Right atrium auricular region (tissue), 2 donors: ENCODE measurements at regions not wholly inside any gene's neighbourhood (a gene's known extent, or its start where the extent isn't known, plus 50 kb on each side); places are given as distances from the start of the nearest gene placed in this dataset.
"Not testable (repeated sequence)": the region's sequence is repeated elsewhere in the genome, so short reads cannot be mapped to it uniquely, and the experiment has no call there.

Source experiments
- DNase-seq: peaks from one replicate; pipeline ENCODE4 v3.0.0-alpha.2; 2019; ENCODE audit warnings: low spot score
- H3K27ac ChIP-seq, 2 donors: fragments of 200-600 bp; sonication (generic); 1 replicate in 1 of 2; 2 replicates in 1 of 2; pipeline ENCODE4 v1.5.1; 2016 to 2019
- H3K27me3 ChIP-seq, 2 donors: fragments of 200-600 bp; sonication (generic); one replicate each; pipeline versions ENCODE4 v1.5.1 to v1.6.0; 2017 to 2019
- H3K36me3 ChIP-seq: fragments of 200-600 bp; sonication (generic); one replicate; pipeline ENCODE4 v1.5.1; 2016
- H3K4me1 ChIP-seq, 2 donors: fragments of 200-600 bp; sonication (generic); one replicate each; pipeline versions ENCODE4 v1.5.1 to v1.6.0; 2017 to 2019
- H3K4me3 ChIP-seq, 2 donors: fragments of 200-600 bp; sonication (generic); 1 replicate in 1 of 2; 2 replicates in 1 of 2; pipeline ENCODE4 v1.5.1; 2017 to 2019; ENCODE audit warnings: mild to moderate bottlenecking in 1 of 2, moderate library complexity in 1 of 2
- H3K9me3 ChIP-seq, 2 donors: fragments of 200-600 bp; sonication (generic); one replicate each; pipeline ENCODE4 v1.5.1; 2019
- CTCF ChIP-seq, 2 donors: fragments of 200-600 bp; sonication (generic); IDR thresholded peaks; one replicate each; pipeline ENCODE4 v1.5.1; 2019; ENCODE audit warnings: antibody characterized with exemption in 2 of 2

DNA sequence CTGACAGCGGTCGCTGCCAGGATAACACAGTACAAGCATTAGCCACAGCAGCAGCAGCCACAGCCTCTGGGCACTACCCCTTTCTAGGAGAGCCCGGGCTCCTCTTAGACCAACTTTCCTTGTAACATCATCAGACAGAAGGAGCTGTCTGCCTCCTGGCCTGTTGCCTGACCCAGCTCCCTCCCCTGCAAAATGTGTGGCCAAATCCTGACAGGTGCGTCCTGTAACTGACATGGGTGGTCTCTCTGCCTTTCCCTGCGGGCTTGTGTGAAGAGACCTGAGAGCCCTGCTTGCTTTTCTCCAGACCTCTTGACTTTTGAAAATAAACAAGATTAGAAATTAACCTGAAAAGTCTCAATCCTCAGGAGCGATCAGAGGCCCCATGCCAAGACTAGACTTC is 824.9 kb downstream of the RAPGEF2 start:
- H3K4me3 ChIP-seq = no peak overlapping the region
- H3K27me3 ChIP-seq = no peaks in the 10 kb centered on the region
- H3K9me3 ChIP-seq = peaks cover 0 to 29% of the 10 kb centered on the region in 2 donors

GRCh38 chr4:159934602-159935001 is 831.7 kb downstream of the RAPGEF2 start:
- H3K36me3 ChIP-seq, H3K4me1 ChIP-seq, H3K9me3 ChIP-seq, H3K27me3 ChIP-seq, DNase-seq, H3K4me3 ChIP-seq, H3K27ac ChIP-seq: not testable (repeated sequence)

More for the DNA sequence above, 824.9 kb downstream of the RAPGEF2 start:
- H3K27ac ChIP-seq = no peak overlapping the region
- no peak for DNase-seq
- H3K4me1 ChIP-seq = no peaks in the 10 kb centered on the region
- H3K36me3 ChIP-seq = no peaks in the 10 kb centered on the region
- no peak for TF ChIP-seq CTCF (IDR thresholded peaks at IDR 0.05)

DNA sequence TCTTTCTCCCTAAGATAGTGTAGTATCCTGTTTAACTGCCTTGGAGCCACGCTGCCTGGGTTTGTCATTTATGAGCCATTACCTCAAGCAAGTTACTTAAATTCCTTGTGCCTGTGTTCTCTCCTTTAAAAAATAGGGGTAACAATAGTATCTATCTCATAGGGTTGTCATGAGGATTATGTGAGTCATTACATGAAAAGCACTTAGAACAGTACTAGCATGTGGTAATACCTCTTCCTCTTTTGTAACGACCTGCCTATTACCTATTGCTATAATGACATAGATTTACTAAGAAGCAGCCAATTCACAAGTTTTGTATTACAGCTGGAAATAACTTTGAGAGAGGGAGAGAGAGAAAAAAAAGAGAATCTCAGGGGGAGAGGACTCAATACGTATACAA is 834.7 kb downstream of the RAPGEF2 start:
- no peak for DNase-seq
- Histone ChIP-seq H3K4me3 (no peak overlapping the region), H3K27ac (no peak overlapping the region), H3K9me3 (peaks cover 0 to 7% of the 10 kb centered on the region in 2 donors), H3K4me1 (no peaks in the 10 kb centered on the region), H3K36me3 (no peaks in the 10 kb centered on the region), H3K27me3 (no peaks in the 10 kb centered on the region)
- no peak for TF ChIP-seq CTCF (IDR thresholded peaks at IDR 0.05)

DNA sequence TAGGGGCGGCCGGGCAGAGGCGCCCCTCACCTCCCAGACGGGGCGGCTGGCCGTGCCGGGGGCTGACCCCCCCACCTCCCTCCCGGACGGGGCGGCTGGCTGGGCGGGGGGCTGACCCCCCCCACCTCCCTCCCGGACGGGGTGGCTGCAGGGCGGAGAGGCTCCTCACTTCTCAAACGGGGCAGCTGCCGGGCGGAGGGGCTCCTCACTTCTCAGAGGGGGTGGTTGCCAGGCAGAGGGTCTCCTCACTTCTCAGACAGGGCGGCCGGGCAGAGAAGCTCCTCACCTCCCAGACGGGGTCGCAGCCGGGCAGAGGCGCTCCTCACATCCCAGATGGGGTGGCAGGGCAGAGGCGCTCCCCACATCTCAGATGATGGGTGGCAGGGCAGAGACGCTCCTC is 836.8 kb downstream of the RAPGEF2 start:
- H3K27ac ChIP-seq, H3K4me3 ChIP-seq, H3K36me3 ChIP-seq, H3K4me1 ChIP-seq, DNase-seq, H3K9me3 ChIP-seq, H3K27me3 ChIP-seq: not testable (repeated sequence)

- Histone ChIP-seq H3K9me3 (no peaks in the 10 kb centered on the region), H3K36me3 (no peaks in the 10 kb centered on the region), H3K4me3 (no peak overlapping the region), H3K27ac (no peak overlapping the region), H3K4me1 (no peaks in the 10 kb centered on the region), H3K27me3 (no peaks in the 10 kb centered on the region)
- DNase-seq = no peak
- no peak for TF ChIP-seq CTCF (IDR thresholded peaks at IDR 0.05)
These were observed 838.2 kb downstream of the RAPGEF2 start for GRCh38 chr4:159941076-159941475.

- Histone ChIP-seq H3K36me3 (no peaks in the 10 kb centered on the region), H3K4me1 (no peaks in the 10 kb centered on the region), H3K27me3 (no peaks in the 10 kb centered on the region), H3K9me3 (no peaks in the 10 kb centered on the region), H3K27ac (no peak overlapping the region), H3K4me3 (no peak overlapping the region)
- TF ChIP-seq CTCF (IDR thresholded peaks at IDR 0.05) = no peak
- no peak for DNase-seq
These were observed 841.6 kb downstream of the RAPGEF2 start for GRCh38 chr4:159944477-159944876.

GRCh38 chr4:159946983-159947615 is 844.2 kb downstream of the RAPGEF2 start:
- Histone ChIP-seq H3K9me3 (no peaks in the 10 kb centered on the region), H3K27me3 (no peaks in the 10 kb centered on the region), H3K36me3 (no peaks in the 10 kb centered on the region), H3K4me1 (no peaks in the 10 kb centered on the region), H3K4me3 (no peak overlapping the region), H3K27ac (no peak overlapping the region)
- DNase-seq = no peak
- TF ChIP-seq CTCF (IDR thresholded peaks at IDR 0.05) = peak; percentile 42 to 67
